ENCODE measurements at regions not wholly inside any gene's neighbourhood (a gene's known extent, or its start where the extent isn't known, plus 50 kb on each side); places are given as distances from the start of the nearest gene placed in this dataset.

GRCh38 chr7:53900856-53901528 is 641.2 kb upstream of the VSTM2A start:
- CTCF ChIA-PET = no interaction called here
- DNase-seq (no peak), ATAC-seq (ENCODE audit: low read depth) (no peak)
- H3K4me3 Mint-ChIP-seq = no peak overlapping the region
- H3K27ac Mint-ChIP-seq = no peak overlapping the region
- no peak for TF ChIP-seq CTCF (IDR thresholded peaks at IDR 0.05)
- H3K27me3 Mint-ChIP-seq = no peaks in the 10 kb centered on the region
- no peaks in the 10 kb centered on the region for H3K4me1 Mint-ChIP-seq
- POLR2A ChIA-PET = no interaction called here
- no peaks in the 10 kb centered on the region for H3K36me3 Mint-ChIP-seq (ENCODE audit: low read depth)
- intact Hi-C loops (cut with micrococcal nuclease) = no loop called here
- H3K9me3 Mint-ChIP-seq = peaks cover 14% of the 10 kb centered on the region

GRCh38 chr7:53904355-53904754 is 637.8 kb upstream of the VSTM2A start:
- no peak for TF ChIP-seq CTCF (IDR thresholded peaks at IDR 0.05)
- no peaks in the 10 kb centered on the region for H3K36me3 Mint-ChIP-seq (ENCODE audit: low read depth)
- no peaks in the 10 kb centered on the region for H3K4me1 Mint-ChIP-seq
- H3K9me3 Mint-ChIP-seq = peaks cover 23% of the 10 kb centered on the region
- no peak overlapping the region for H3K27ac Mint-ChIP-seq
- H3K4me3 Mint-ChIP-seq = no peak overlapping the region
- no peak for DNase-seq
- intact Hi-C loops (cut with micrococcal nuclease) = no loop called here
- no peaks in the 10 kb centered on the region for H3K27me3 Mint-ChIP-seq
- ATAC-seq (ENCODE audit: low read depth) = no peak
- ChIA-PET POLR2A (no interaction called here), CTCF (no interaction called here)

- no peaks in the 10 kb centered on the region for H3K36me3 Mint-ChIP-seq (ENCODE audit: low read depth)
- POLR2A ChIA-PET = no interaction called here
- TF ChIP-seq CTCF (IDR thresholded peaks at IDR 0.05) = no peak
- intact Hi-C loops (cut with micrococcal nuclease) = no loop called here
- no peaks in the 10 kb centered on the region for H3K27me3 Mint-ChIP-seq
- H3K4me3 Mint-ChIP-seq = no peak overlapping the region
- ATAC-seq (ENCODE audit: low read depth) (no peak), DNase-seq (no peak)
- H3K27ac Mint-ChIP-seq = no peak overlapping the region
- no peaks in the 10 kb centered on the region for H3K4me1 Mint-ChIP-seq
- peaks cover 11% of the 10 kb centered on the region for H3K9me3 Mint-ChIP-seq
- CTCF ChIA-PET = no interaction called here
Observed at GRCh38 chr7:53917637-53918036, 624.5 kb upstream of the VSTM2A start.

GRCh38 chr7:53920011-53920410 is 622.2 kb upstream of the VSTM2A start:
- intact Hi-C loops (cut with micrococcal nuclease) = no loop called here
- POLR2A ChIA-PET = no interaction called here
- H3K36me3 Mint-ChIP-seq (ENCODE audit: low read depth) = no peaks in the 10 kb centered on the region
- DNase-seq (no peak), ATAC-seq (ENCODE audit: low read depth) (no peak)
- H3K4me1 Mint-ChIP-seq = no peaks in the 10 kb centered on the region
- H3K4me3 Mint-ChIP-seq = no peak overlapping the region
- TF ChIP-seq CTCF (IDR thresholded peaks at IDR 0.05) = no peak
- CTCF ChIA-PET = no interaction called here
- H3K9me3 Mint-ChIP-seq = peaks cover 13% of the 10 kb centered on the region
- no peaks in the 10 kb centered on the region for H3K27me3 Mint-ChIP-seq
- no peak overlapping the region for H3K27ac Mint-ChIP-seq

- CTCF ChIA-PET = no interaction called here
- intact Hi-C loops (cut with micrococcal nuclease) = no loop called here
- Mint-ChIP-seq H3K4me3 (no peak overlapping the region), H3K27me3 (no peaks in the 10 kb centered on the region), H3K36me3 (ENCODE audit: low read depth) (no peaks in the 10 kb centered on the region), H3K27ac (no peak overlapping the region), H3K9me3 (peaks cover 6% of the 10 kb centered on the region), H3K4me1 (no peaks in the 10 kb centered on the region)
- no peak for ATAC-seq (ENCODE audit: low read depth)
- no peak for TF ChIP-seq CTCF (IDR thresholded peaks at IDR 0.05)
- POLR2A ChIA-PET = no interaction called here
- no peak for DNase-seq
Observed at GRCh38 chr7:53940483-53940882, 601.7 kb upstream of the VSTM2A start.

All from activated B cell treated with CpG ODN at 0.5 μM for 24 hours (primary cell).